HepG2 (cell line): ENCODE measurements at regions not wholly inside any gene's neighbourhood (a gene's known extent, or its start where the extent isn't known, plus 50 kb on each side); places are given as distances from the start of the nearest gene placed in this dataset.

Experiments used
- ATAC-seq: fragments of 200-7000 bp; cut with Tn5 transposase; 3 replicates; pipeline ENCODE4 v1.9.1; 2020; ENCODE audit warnings: mild to moderate bottlenecking, moderate library complexity
- BruUV-seq: library from RNA; stranded (reverse); fragments of 400-500 nt; replicated peaks from 2 replicates; lab custom pipeline; 2021; lab: Mats Ljungman, UMichigan
- CTCF ChIA-PET: fragments of 300-600 bp; formaldehyde crosslinking; extraction: SDS; loops from one replicate; lab custom pipeline; 2021; ENCODE audit warnings: low total read pairs, inconsistent platforms, low intra/inter-chr PET ratio; lab: Yijun Ruan, JAX
- POLR2A ChIA-PET: fragments of 350-600 bp; sonication (Branson Sonifier 250); formaldehyde crosslinking; loops from one replicate; lab custom pipeline; 2020; ENCODE audit warnings: antibody characterized with exemption, inconsistent platforms; lab: Yijun Ruan, JAX
- DNase-seq: peaks from one replicate; pipeline ENCODE4 v3.0.0-alpha.2; 2015; ENCODE audit warnings: low spot score
- FAIRE-seq: peaks from 3 replicates; lab custom pipeline; 2011; peaks lifted over from hg19 to GRCh38; lab: Jason Lieb, UNC
- H2AFZ ChIP-seq: one replicate; pipeline ENCODE4 v1.6.1; 2011; ENCODE audit warnings: low read length, inconsistent platforms
- H3K27ac ChIP-seq: fragments of 300-600 bp; 3 replicates; pipeline ENCODE4 v1.8.0; 2011; ENCODE audit warnings: mixed run types, mild to moderate bottlenecking, mixed read lengths, low read length, inconsistent platforms; ENCODE audit not compliant: insufficient read depth; ENCODE audit errors: extremely low read length
- H3K27me3 ChIP-seq, 2 experiments: fragments of 200-600 bp in 1 of 2; 2 replicates in 1 of 2; 3 replicates in 1 of 2; pipeline versions ENCODE4 v1.6.0 to v1.8.0; 2011; ENCODE audit warnings: low read length in 2 of 2, mild to moderate bottlenecking in 2 of 2, moderate library complexity in 2 of 2, inconsistent platforms in 1 of 2; ENCODE audit not compliant: insufficient read depth in 2 of 2, control insufficient read depth in 1 of 2
- H3K36me3 ChIP-seq, 2 experiments: fragments of 200-600 bp in 1 of 2; replicated peaks in 1 of 2; 2 replicates in 1 of 2; 3 replicates in 1 of 2; pipeline versions ENCODE4 v1.5.1 to v1.8.0; 2011; ENCODE audit warnings: low read length in 2 of 2, inconsistent platforms in 1 of 2; ENCODE audit not compliant: insufficient read depth in 2 of 2, control insufficient read depth in 1 of 2
- H3K4me1 ChIP-seq: 2 replicates; pipeline ENCODE4 v1.5.1; 2012; ENCODE audit warnings: low read length, inconsistent platforms; ENCODE audit not compliant: insufficient read depth
- H3K4me2 ChIP-seq: 2 replicates; pipeline ENCODE4 v1.6.0; 2011; ENCODE audit warnings: low read depth, low read length, inconsistent platforms
- H3K4me3 ChIP-seq, 3 experiments: fragments of 200-600 bp in 1 of 3; sonication (generic), shearing (Covaris generic) in 1 of 3; replicated peaks in 1 of 3; 2 replicates each; pipeline ENCODE4 v1.5.1; 2011 to 2016; ENCODE audit warnings: low read length in 3 of 3, inconsistent platforms in 2 of 3, low read depth in 2 of 3, mild to moderate bottlenecking in 2 of 3, control low read depth in 1 of 3, mixed read lengths in 1 of 3; ENCODE audit not compliant: insufficient read depth in 1 of 3
- H3K79me2 ChIP-seq: one replicate; pipeline ENCODE4 v1.6.1; 2011; ENCODE audit warnings: low read length, inconsistent platforms; ENCODE audit not compliant: insufficient read depth
- H3K9ac ChIP-seq: 2 replicates; pipeline ENCODE4 v1.6.0; 2011; ENCODE audit warnings: mild to moderate bottlenecking, low read depth, low read length, inconsistent platforms; ENCODE audit not compliant: insufficient read depth
- H3K9me3 ChIP-seq: 2 replicates; pipeline ENCODE4 v1.5.1; 2012; ENCODE audit warnings: mild to moderate bottlenecking, low read length
- H4K20me1 ChIP-seq: 2 replicates; pipeline ENCODE4 v1.6.0; 2011; ENCODE audit warnings: inconsistent platforms, mild to moderate bottlenecking, low read length, moderate library complexity; ENCODE audit not compliant: insufficient read depth
- AKAP8 ChIP-seq: sonication (generic); formaldehyde crosslinking; IDR thresholded peaks from 2 replicates; pipeline ENCODE4 v1.5.1; 2020; ENCODE audit warnings: mild to moderate bottlenecking, missing genetic modification reagents
- ATF7 ChIP-seq, 2 experiments: fragments of 450-650 bp in 1 of 2; sonication (generic) in 1 of 2; formaldehyde crosslinking in 1 of 2; IDR thresholded peaks; 2 replicates each; pipeline versions ENCODE4 v1.4.0 to v1.6.1; 2016 to 2020; ENCODE audit warnings: antibody characterized with exemption in 1 of 2, mild to moderate bottlenecking in 1 of 2, missing genetic modification reagents in 1 of 2
- CAMTA2 ChIP-seq: sonication (generic); formaldehyde crosslinking; IDR thresholded peaks from 2 replicates; pipeline ENCODE4 v1.4.0; 2020; ENCODE audit warnings: mild to moderate bottlenecking, missing genetic modification reagents, borderline replicate concordance
- CBFB ChIP-seq: sonication (generic); formaldehyde crosslinking; IDR thresholded peaks from 2 replicates; pipeline ENCODE4 v1.4.0; 2020; ENCODE audit warnings: missing genetic modification reagents
- FLYWCH1 ChIP-seq: sonication (generic); formaldehyde crosslinking; IDR thresholded peaks from 2 replicates; pipeline ENCODE4 v1.8.1; 2023; ENCODE audit warnings: mild to moderate bottlenecking, missing genetic modification reagents
- HIC2 ChIP-seq: sonication (generic); formaldehyde crosslinking; IDR thresholded peaks from 2 replicates; pipeline ENCODE4 v1.9.0; 2022; ENCODE audit warnings: low read depth, missing genetic modification reagents
- NRL ChIP-seq: sonication (generic); formaldehyde crosslinking; IDR thresholded peaks from 2 replicates; pipeline ENCODE4 v1.5.0; 2020; ENCODE audit warnings: missing genetic modification reagents, mild to moderate bottlenecking, moderate library complexity, borderline replicate concordance
- PBX3 ChIP-seq: sonication (generic); formaldehyde crosslinking; IDR thresholded peaks from 2 replicates; pipeline ENCODE4 v1.8.1; 2023; ENCODE audit warnings: missing genetic modification reagents, inconsistent platforms, borderline replicate concordance
- TAF1 ChIP-seq: sonication (generic); formaldehyde crosslinking; IDR thresholded peaks from 2 replicates; pipeline ENCODE4 v1.4.0; 2020; ENCODE audit warnings: missing genetic modification reagents
- TFDP2 ChIP-seq: sonication (generic); formaldehyde crosslinking; IDR thresholded peaks from 2 replicates; pipeline ENCODE4 v1.4.0; 2020; ENCODE audit warnings: missing genetic modification reagents
- ZNF468 ChIP-seq: sonication (generic); formaldehyde crosslinking; IDR thresholded peaks from 2 replicates; pipeline ENCODE4 v1.8.0; 2022; ENCODE audit warnings: mild to moderate bottlenecking, moderate library complexity, missing genetic modification reagents
- ZNF720 ChIP-seq: sonication (generic); formaldehyde crosslinking; IDR thresholded peaks from 2 replicates; pipeline ENCODE4 v1.4.0; 2020; ENCODE audit warnings: missing genetic modification reagents
- ZNF737 ChIP-seq: sonication (generic); formaldehyde crosslinking; IDR thresholded peaks from 2 replicates; pipeline ENCODE4 v1.5.0; 2020; ENCODE audit warnings: missing genetic modification reagents, mild to moderate bottlenecking, borderline replicate concordance
- WGBS: methylation state at CpG from one replicate; pipeline ENCODE4 v1.1.6; 2017; ENCODE audit warnings: low lambda C conversion rate; 5-methylcytosine and 5-hydroxymethylcytosine counted together
- in situ Hi-C: cut with HindIII; loops from 2 replicates; pipeline ENCODE4 v1.10.0; 2017; ENCODE audit warnings: low pct_unique_long_range_greater_than_20kb; ENCODE audit not compliant: extremely low pct_ligation_motif_present
- intact Hi-C: fragments of 100-400 bp; cut with micrococcal nuclease; formaldehyde crosslinking; loops from one replicate; pipeline ENCODE4 v1.10.0; 2022; ENCODE audit not compliant: unreplicated experiment

- Histone ChIP-seq H3K4me3 (no peak overlapping the region), H3K27ac (no peak overlapping the region), H3K4me1 (no peaks in the 10 kb centered on the region), H3K79me2 (no peaks in the 10 kb centered on the region), H3K4me2 (no peak overlapping the region), H4K20me1 (no peaks in the 10 kb centered on the region), H3K36me3 (no peaks in the 10 kb centered on the region)
- DNase-seq (no peak), FAIRE-seq (no peak)
- POLR2A ChIA-PET: no interaction called here
- intact Hi-C loops: no loop called here
- no peak for TF ChIP-seq ZNF737 (CRISPR knock-in tag)
- TF ChIP-seq, all 625 proteins: peak for 0
- no peak for ATAC-seq
- H3K27me3 ChIP-seq: peaks cover 17 to 59% of the 10 kb centered on the region in 2 experiments
- in situ Hi-C loops: no loop called here
- BruUV-seq: no TSS peak
- no peak overlapping the region for H2AFZ ChIP-seq
- CTCF ChIA-PET: no interaction called here
- no peaks in the 10 kb centered on the region for H3K9me3 ChIP-seq
- WGBS: 30% methylated on average over 13 of the region's 13 CpGs
- H3K9ac ChIP-seq: no peak overlapping the region
Measured at GRCh38 chr6:169850746-169851145, 99.3 kb downstream of the ERMARD start.

GRCh38 chr6:169850154-169850553, 98.7 kb downstream of the ERMARD start:
- in situ Hi-C loops (no loop called here), intact Hi-C loops (no loop called here)
- ChIA-PET CTCF (no interaction called here), POLR2A (no interaction called here)
- peaks cover 19 to 65% of the 10 kb centered on the region in 2 experiments for H3K27me3 ChIP-seq
- no peaks in the 10 kb centered on the region for H3K79me2 ChIP-seq
- no peak overlapping the region for H3K9ac ChIP-seq
- H3K27ac ChIP-seq: no peak overlapping the region
- FAIRE-seq (no peak), ATAC-seq (no peak), DNase-seq (no peak)
- no peak overlapping the region for H2AFZ ChIP-seq
- H3K36me3 ChIP-seq: no peaks in the 10 kb centered on the region
- no peak overlapping the region for H3K4me2 ChIP-seq
- WGBS: 55% methylated on average over 10 of the region's 10 CpGs
- H4K20me1 ChIP-seq: no peaks in the 10 kb centered on the region
- BruUV-seq: no TSS peak
- no peak overlapping the region for H3K4me3 ChIP-seq
- no peaks in the 10 kb centered on the region for H3K9me3 ChIP-seq
- H3K4me1 ChIP-seq: no peaks in the 10 kb centered on the region
- TF ChIP-seq NRL: no peak
- no peak for TF ChIP-seq ZNF468 (CRISPR knock-in tag)
- no peak for TF ChIP-seq ZNF720 (CRISPR knock-in tag)
- no peak for TF ChIP-seq CAMTA2 (CRISPR knock-in tag)
- TF ChIP-seq PBX3 (CRISPR knock-in tag): no peak
- TF ChIP-seq ATF7 (IDR thresholded peaks at IDR 0.05): no peak
- no peak for TF ChIP-seq ATF7 (CRISPR knock-in tag; IDR thresholded peaks at IDR 0.05)
- no peak for TF ChIP-seq CBFB
- no peak for TF ChIP-seq TFDP2 (CRISPR knock-in tag)
- no peak for TF ChIP-seq FLYWCH1 (CRISPR knock-in tag)
- TF ChIP-seq TAF1 (CRISPR knock-in tag): no peak
- no peak for TF ChIP-seq AKAP8 (CRISPR knock-in tag)
- TF ChIP-seq HIC2 (CRISPR knock-in tag): no peak
